OCI-LY3 (cell line): ENCODE measurements at regions not wholly inside any gene's neighbourhood (a gene's known extent, or its start where the extent isn't known, plus 50 kb on each side); places are given as distances from the start of the nearest gene placed in this dataset.

Source experiments
- CTCF ChIP-seq: fragments of 200-600, 300-600 bp; sonication (generic); IDR thresholded peaks from 2 replicates; pipeline ENCODE4 v1.5.1; 2014; ENCODE audit warnings: antibody characterized with exemption, low read length, low read depth
- EZH2phosphoT487 ChIP-seq: fragments of 200-600 bp; shearing (Covaris generic); IDR thresholded peaks from 2 replicates; pipeline ENCODE4 v1.6.1; 2018; ENCODE audit warnings: antibody characterized with exemption, mixed run types, low read depth

GRCh38 chr15:66968806-66969596 is 96.4 kb upstream of the SMAD3 start:
- TF ChIP-seq CTCF: no peak
- TF ChIP-seq EZH2phosphoT487: no peak
